K562 (cell line): ENCODE measurements at regions not wholly inside any gene's neighbourhood (a gene's known extent, or its start where the extent isn't known, plus 50 kb on each side); places are given as distances from the start of the nearest gene placed in this dataset.

Experiments used
- ARID2 ChIP-seq: fragments of 450-650 bp; IDR thresholded peaks from 2 replicates; pipeline ENCODE4 v1.6.1; 2017; ENCODE audit warnings: antibody characterized with exemption, mild to moderate bottlenecking
- CREBBP ChIP-seq: IDR thresholded peaks from one replicate; pipeline ENCODE4 v1.6.1; 2012; ENCODE audit warnings: low read depth, mild to moderate bottlenecking, control low read depth, inconsistent platforms, low read length
- FUS ChIP-seq: fragments of 200-400 bp; formaldehyde crosslinking; optimal IDR thresholded peaks from 2 replicates; pipeline ENCODE3; 2017; ENCODE audit warnings: low read depth, low read length
- HCFC1 ChIP-seq: IDR thresholded peaks from 2 replicates; pipeline ENCODE4 v1.6.1; 2012; ENCODE audit warnings: low read depth, low read length, improper control_type of control experiment
- HDAC3 ChIP-seq: fragments of 450-650 bp; IDR thresholded peaks from 2 replicates; pipeline ENCODE4 v1.6.1; 2018; ENCODE audit warnings: borderline replicate concordance, mild to moderate bottlenecking, moderate library complexity; ENCODE audit not compliant: partially characterized antibody
- HDAC8 ChIP-seq: fragments of 450-650 bp; IDR thresholded peaks from 2 replicates; pipeline ENCODE4 v1.6.1; 2016; ENCODE audit warnings: mild to moderate bottlenecking, missing genetic modification characterization, moderate library complexity, missing compliant biosample characterization
- HMGN3 ChIP-seq: IDR thresholded peaks from 2 replicates; pipeline ENCODE4 v1.6.1; 2011; ENCODE audit warnings: borderline replicate concordance, low read depth, mild to moderate bottlenecking, mixed read lengths, low read length; ENCODE audit not compliant: insufficient read length; ENCODE audit errors: extremely low read depth
- KDM2B ChIP-seq: fragments of 250-450 bp; sonication (Bioruptor Pico); IDR thresholded peaks from 2 replicates; pipeline ENCODE4 v1.8.0; 2021; ENCODE audit warnings: mild to moderate bottlenecking, moderate library complexity
- KDM5B ChIP-seq: fragments of 200-600 bp; sonication (generic); IDR thresholded peaks from 2 replicates; pipeline ENCODE4 v1.6.1; 2012; ENCODE audit warnings: low read depth, mild to moderate bottlenecking, moderate library complexity, low read length, control low read depth, inconsistent platforms; ENCODE audit not compliant: insufficient replicate concordance
- RNF2 ChIP-seq: sonication (generic); IDR thresholded peaks from 2 replicates; pipeline ENCODE4 v1.6.1; 2016
- RUNX1 ChIP-seq: sonication (generic); IDR thresholded peaks from 2 replicates; pipeline ENCODE4 v1.6.1; 2016; ENCODE audit warnings: antibody characterized with exemption, low read depth
- SAFB2 ChIP-seq: fragments of 200-400 bp; formaldehyde crosslinking; IDR thresholded peaks from 2 replicates; pipeline ENCODE4 v1.6.1; 2018; ENCODE audit warnings: borderline replicate concordance, low read length, low read depth, moderate library complexity; ENCODE audit not compliant: severe bottlenecking
- STAG1 ChIP-seq: sonication (generic); formaldehyde crosslinking; IDR thresholded peaks from 2 replicates; pipeline ENCODE4 v1.5.0; 2020; ENCODE audit warnings: missing genetic modification reagents, borderline replicate concordance
- TAF15 ChIP-seq: fragments of 200-400 bp; formaldehyde crosslinking; IDR thresholded peaks from 2 replicates; pipeline ENCODE4 v1.6.1; 2017; ENCODE audit warnings: mild to moderate bottlenecking, low read depth, low read length, moderate library complexity
- ZBTB34 ChIP-seq: fragments of 250-450 bp; sonication (Bioruptor Pico); IDR thresholded peaks from 2 replicates; pipeline ENCODE4 v1.8.0; 2021; ENCODE audit warnings: mild to moderate bottlenecking, moderate library complexity
- ZNF165 ChIP-seq: fragments of 250-450 bp; sonication (Bioruptor Pico); IDR thresholded peaks from 2 replicates; pipeline ENCODE4 v1.4.0; 2020; ENCODE audit warnings: borderline replicate concordance
- ZNF592 ChIP-seq: fragments of 450-650 bp; IDR thresholded peaks from 2 replicates; pipeline ENCODE4 v1.6.1; 2017; ENCODE audit warnings: antibody characterized with exemption, mild to moderate bottlenecking
- ZNF644 ChIP-seq: fragments of 200-800 bp; sonication (Bioruptor generic); IDR thresholded peaks from 2 replicates; pipeline ENCODE4 v1.6.1; 2016; ENCODE audit warnings: low read depth, missing genetic modification characterization, missing compliant biosample characterization
- TF ChIP-seq, protein P1 (sequence below): fragments of 250-450 bp; sonication (Bioruptor Pico); IDR thresholded peaks from 2 replicates; pipeline ENCODE4 v1.5.0; 2022; ENCODE audit warnings: mild to moderate bottlenecking
- TF ChIP-seq, protein P2 (sequence below): fragments of 250-450 bp; sonication (Bioruptor Pico); IDR thresholded peaks from 2 replicates; pipeline ENCODE4 v1.8.0; 2021; ENCODE audit warnings: moderate library complexity, mild to moderate bottlenecking, inconsistent platforms

DNA sequence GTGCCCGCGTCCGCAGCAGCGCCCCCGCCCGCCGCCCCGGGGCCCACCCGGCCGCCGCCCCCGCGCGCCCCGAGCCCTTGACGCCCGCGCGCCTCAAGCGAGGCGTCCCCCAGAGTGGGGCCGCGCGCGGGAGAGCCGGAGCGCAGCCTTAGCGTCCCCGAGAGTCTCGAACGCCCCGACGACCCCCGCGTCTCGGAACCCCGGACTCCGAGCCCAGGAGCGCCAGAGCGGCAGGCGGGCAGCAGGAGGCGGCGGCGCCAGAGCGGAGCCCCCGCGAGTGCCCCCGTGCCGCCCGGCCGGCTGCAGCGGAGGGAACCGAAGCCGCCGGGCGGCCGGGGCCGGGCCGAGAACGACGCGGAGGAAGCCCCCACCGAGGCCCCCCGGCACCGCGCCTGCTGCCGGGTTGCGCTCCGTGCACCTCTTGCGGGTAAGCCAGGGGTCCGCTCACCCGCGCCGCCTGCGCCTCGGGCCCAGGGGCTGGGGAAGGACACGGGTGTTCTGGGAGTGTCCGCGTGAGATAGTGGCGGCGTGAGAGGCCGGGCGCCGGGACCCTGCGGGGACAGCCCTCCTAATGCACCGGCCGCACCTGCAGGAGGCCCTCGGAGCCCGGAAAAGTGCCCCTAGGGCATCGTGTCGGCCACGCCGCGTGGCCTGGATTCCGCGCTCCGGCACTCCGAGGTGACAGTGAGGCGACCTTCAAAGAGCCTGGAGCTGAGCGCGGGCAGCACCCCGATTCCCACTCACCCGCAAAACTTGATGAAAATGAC is 52.0 kb upstream of the ULK4 start (continued):
- TF ChIP-seq ZNF592 (0 out of 2 replicates have a peak, but pooled peaks have one; percentile 22), HCFC1 (no peak), STAG1 (CRISPR knock-in tag) (no peak), HMGN3 (peak; percentile 49), TAF15 (no peak), FUS (no peak), ZNF165 (CRISPR knock-in tag) (no peak), CREBBP (no peak), RNF2 (no peak), HDAC8 (no peak), ZBTB34 (no peak), RUNX1 (no peak), HDAC3 (no peak), ARID2 (no peak), SAFB2 (no peak), KDM2B (CRISPR knock-in tag) (peak; percentile 75; the same call in 1 of the 2 replicates), ZNF644 (tag) (no peak), KDM5B (peak; percentile 76)
- TF ChIP-seq, protein P1, sequence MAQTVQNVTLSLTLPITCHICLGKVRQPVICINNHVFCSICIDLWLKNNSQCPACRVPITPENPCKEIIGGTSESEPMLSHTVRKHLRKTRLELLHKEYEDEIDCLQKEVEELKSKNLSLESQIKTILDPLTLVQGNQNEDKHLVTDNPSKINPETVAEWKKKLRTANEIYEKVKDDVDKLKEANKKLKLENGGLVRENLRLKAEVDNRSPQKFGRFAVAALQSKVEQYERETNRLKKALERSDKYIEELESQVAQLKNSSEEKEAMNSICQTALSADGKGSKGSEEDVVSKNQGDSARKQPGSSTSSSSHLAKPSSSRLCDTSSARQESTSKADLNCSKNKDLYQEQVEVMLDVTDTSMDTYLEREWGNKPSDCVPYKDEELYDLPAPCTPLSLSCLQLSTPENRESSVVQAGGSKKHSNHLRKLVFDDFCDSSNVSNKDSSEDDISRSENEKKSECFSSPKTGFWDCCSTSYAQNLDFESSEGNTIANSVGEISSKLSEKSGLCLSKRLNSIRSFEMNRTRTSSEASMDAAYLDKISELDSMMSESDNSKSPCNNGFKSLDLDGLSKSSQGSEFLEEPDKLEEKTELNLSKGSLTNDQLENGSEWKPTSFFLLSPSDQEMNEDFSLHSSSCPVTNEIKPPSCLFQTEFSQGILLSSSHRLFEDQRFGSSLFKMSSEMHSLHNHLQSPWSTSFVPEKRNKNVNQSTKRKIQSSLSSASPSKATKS (CRISPR knock-in tag), result no peak
- TF ChIP-seq, protein P2, sequence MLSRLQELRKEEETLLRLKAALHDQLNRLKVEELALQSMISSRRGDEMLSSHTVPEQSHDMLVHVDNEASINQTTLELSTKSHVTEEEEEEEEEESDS (CRISPR knock-in tag), result no peak
